Astrocyte of the cerebellum (primary cell): ENCODE measurements at regions not wholly inside any gene's neighbourhood (a gene's known extent, or its start where the extent isn't known, plus 50 kb on each side); places are given as distances from the start of the nearest gene placed in this dataset.

ENCODE experiments used
- DNase-seq: peaks from one replicate; pipeline ENCODE4 v3.0.0-alpha.2; 2011; ENCODE audit warnings: low read depth
- H3K4me3 ChIP-seq: 2 replicates; pipeline ENCODE4 v1.5.1; 2011; ENCODE audit warnings: mild to moderate bottlenecking, low read depth, low read length, moderate library complexity
- in situ Hi-C: cut with HindIII; loops from 2 replicates; pipeline ENCODE4 v1.10.0; 2017; ENCODE audit warnings: low sequenced_read_pairs
- TF ChIP-seq, protein P1 (sequence below): IDR thresholded peaks from 2 replicates; pipeline ENCODE4 v1.5.1; 2012; ENCODE audit warnings: low read length, low read depth, moderate library complexity, mild to moderate bottlenecking; ENCODE audit errors: missing control alignments

DNA sequence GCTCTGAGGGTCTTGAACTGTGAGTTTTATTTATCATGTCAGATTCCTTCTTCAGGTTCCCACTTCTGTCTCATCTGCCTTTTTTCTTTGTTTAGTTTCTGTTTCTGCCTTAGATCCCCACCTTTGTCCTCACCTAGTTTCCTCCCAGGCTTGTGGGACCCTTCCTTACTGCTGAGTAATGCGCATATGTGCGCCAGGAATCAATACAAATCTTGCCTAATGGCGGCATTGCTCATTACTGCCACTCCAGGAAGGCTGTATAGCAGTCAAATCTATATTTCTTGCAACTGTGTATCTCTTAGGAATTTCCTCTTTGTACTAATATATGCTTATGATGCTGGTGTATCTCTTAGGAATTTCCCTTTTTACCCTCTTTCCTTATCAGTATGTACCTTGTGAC lies 465.4 kb downstream of the DMRT2 start:
- in situ Hi-C loops = no loop called here
- TF ChIP-seq, protein P1, sequence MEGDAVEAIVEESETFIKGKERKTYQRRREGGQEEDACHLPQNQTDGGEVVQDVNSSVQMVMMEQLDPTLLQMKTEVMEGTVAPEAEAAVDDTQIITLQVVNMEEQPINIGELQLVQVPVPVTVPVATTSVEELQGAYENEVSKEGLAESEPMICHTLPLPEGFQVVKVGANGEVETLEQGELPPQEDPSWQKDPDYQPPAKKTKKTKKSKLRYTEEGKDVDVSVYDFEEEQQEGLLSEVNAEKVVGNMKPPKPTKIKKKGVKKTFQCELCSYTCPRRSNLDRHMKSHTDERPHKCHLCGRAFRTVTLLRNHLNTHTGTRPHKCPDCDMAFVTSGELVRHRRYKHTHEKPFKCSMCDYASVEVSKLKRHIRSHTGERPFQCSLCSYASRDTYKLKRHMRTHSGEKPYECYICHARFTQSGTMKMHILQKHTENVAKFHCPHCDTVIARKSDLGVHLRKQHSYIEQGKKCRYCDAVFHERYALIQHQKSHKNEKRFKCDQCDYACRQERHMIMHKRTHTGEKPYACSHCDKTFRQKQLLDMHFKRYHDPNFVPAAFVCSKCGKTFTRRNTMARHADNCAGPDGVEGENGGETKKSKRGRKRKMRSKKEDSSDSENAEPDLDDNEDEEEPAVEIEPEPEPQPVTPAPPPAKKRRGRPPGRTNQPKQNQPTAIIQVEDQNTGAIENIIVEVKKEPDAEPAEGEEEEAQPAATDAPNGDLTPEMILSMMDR = no peak
- H3K4me3 ChIP-seq = no peak overlapping the region
- DNase-seq = no peak

DNA sequence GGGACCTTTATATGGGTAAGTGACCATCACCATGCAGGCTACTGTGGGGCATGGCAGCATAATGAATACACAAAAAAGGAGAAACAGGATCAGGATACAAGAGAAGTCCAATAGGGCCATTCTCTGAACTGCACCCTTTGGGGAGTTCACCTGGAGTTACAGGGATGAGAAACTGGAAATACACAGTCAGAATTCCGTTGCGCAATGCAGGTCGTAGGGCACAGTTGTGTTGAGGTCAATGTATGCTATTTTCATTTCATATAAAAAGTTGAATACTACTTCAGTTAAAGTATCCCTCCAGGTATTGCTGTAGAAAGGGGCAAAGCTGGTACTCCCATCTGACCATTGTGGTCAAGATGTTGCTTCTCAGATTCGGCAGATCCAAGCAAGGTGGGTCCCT lies 471.4 kb downstream of the DMRT2 start:
- in situ Hi-C loops = no loop called here

GRCh38 chr9:1522219-1522767 lies 472.1 kb downstream of the DMRT2 start:
- DNase-seq = no peak
- TF ChIP-seq, protein P1 = no peak
- in situ Hi-C loops = no loop called here

More for the DNA sequence above, 471.4 kb downstream of the DMRT2 start:
- TF ChIP-seq, protein P1 = no peak
- DNase-seq = no peak
- no peak overlapping the region for H3K4me3 ChIP-seq

DNA sequence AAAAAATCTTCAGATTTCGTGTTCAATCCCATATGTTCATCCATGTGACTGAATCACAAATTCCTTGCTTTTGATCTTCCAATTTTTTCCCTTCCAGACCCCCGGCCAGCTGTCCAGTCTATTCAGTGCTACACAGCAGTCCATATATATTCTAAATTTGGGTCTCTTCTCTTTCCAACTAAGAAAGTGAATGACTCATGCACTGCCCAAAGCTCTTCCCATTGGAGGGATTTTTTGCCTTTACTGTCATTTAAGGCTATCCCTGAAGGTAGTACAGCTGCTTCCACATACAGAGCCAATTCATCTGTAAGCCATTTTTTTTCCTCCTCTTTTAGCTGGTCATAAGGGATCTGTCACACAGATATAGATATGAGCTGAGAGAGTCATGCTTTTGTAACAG lies 478.3 kb downstream of the DMRT2 start:
- TF ChIP-seq, protein P1 = no peak
- H3K4me3 ChIP-seq = no peak overlapping the region
- in situ Hi-C loops = no loop called here

More at GRCh38 chr9:1522219-1522767, 472.1 kb downstream of the DMRT2 start:
- no peak overlapping the region for H3K4me3 ChIP-seq

DNA sequence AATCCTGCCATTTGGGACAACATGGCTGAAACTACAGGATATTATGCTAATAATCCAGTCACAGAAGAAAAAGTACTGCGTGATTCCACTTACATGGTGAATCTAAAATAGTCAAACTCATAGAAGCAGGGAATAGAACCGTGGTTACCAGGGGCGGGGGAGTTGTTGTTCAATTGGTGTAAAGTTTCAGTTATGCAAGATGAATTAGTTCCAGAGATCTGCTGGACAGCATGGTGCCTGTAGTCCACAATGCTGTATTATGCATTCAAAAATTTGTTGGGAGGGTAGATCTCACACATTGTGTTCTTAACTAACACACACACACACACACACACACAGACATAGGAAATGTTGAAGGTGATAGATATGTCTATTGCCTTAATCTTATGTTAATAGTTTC lies 480.5 kb downstream of the DMRT2 start:
- no peak for DNase-seq
- in situ Hi-C loops = no loop called here
- TF ChIP-seq, protein P1 = no peak
- no peak overlapping the region for H3K4me3 ChIP-seq

More for the DNA sequence above, 478.3 kb downstream of the DMRT2 start:
- no peak for DNase-seq

- in situ Hi-C loops = no loop called here
- H3K4me3 ChIP-seq = no peak overlapping the region
- TF ChIP-seq, protein P1 = no peak
- DNase-seq = no peak
These were observed 481.3 kb downstream of the DMRT2 start for GRCh38 chr9:1531424-1531823.
